ENCODE measurements at regions not wholly inside any gene's neighbourhood (a gene's known extent, or its start where the extent isn't known, plus 50 kb on each side); places are given as distances from the start of the nearest gene placed in this dataset.

- H3K4me1 ChIP-seq (ENCODE audit: control insufficient read depth, extremely low read depth, insufficient read depth, low read length) = no peaks in the 10 kb centered on the region
- no peaks in the 10 kb centered on the region for H3K36me3 ChIP-seq (ENCODE audit: control insufficient read depth in 2 of 2, extremely low read depth in 1 of 2, insufficient read depth in 2 of 2, low read length in 2 of 2)
- H3K9me3 ChIP-seq (ENCODE audit: control insufficient read depth, low read depth, low read length) = no peaks in the 10 kb centered on the region
- H3K4me2 ChIP-seq (ENCODE audit: control insufficient read depth, extremely low read depth, insufficient read depth, low read depth, low read length) = no peak overlapping the region
- TF ChIP-seq EZH2 (IDR thresholded peaks at IDR 0.05; ENCODE audit: low read length) (no peak), CTCF (optimal IDR thresholded peaks at IDR 0.05 in 1 of 3, IDR thresholded peaks at IDR 0.05 in 1 of 3, conservative IDR thresholded peaks at IDR 0.05 in 1 of 3; ENCODE audit: extremely low read depth in 1 of 3, insufficient read depth in 2 of 3, low read length in 3 of 3) (no peak)
- no peaks in the 10 kb centered on the region for H3K9me1 ChIP-seq (ENCODE audit: control insufficient read depth, extremely low read depth, insufficient read depth, low read length)
- H3K4me3 ChIP-seq (ENCODE audit: control insufficient read depth in 2 of 3, extremely low read depth in 1 of 3, insufficient read depth in 2 of 3, low read depth in 1 of 3, low read length in 3 of 3) = no peak overlapping the region
- H3K9ac ChIP-seq (ENCODE audit: control insufficient read depth, extremely low read depth, insufficient read depth, low read length) = no peak overlapping the region
- FAIRE-seq (no peak), DNase-seq (ENCODE audit: low read depth, low spot score) (no peak)
- dilution Hi-C loops (cut with MboI; ENCODE audit: extremely low pct_ligation_motif_present, low sequenced_read_pairs) = no loop called here
- H2AFZ ChIP-seq (ENCODE audit: control insufficient read depth, low read length) = no peak overlapping the region
- H3K79me2 ChIP-seq (ENCODE audit: control insufficient read depth, insufficient read depth, low read length) = no peaks in the 10 kb centered on the region
- no peak overlapping the region for H3K27ac ChIP-seq (ENCODE audit: control insufficient read depth, insufficient read depth, low read length)
- no peaks in the 10 kb centered on the region for H3K27me3 ChIP-seq (ENCODE audit: control insufficient read depth, extremely low read depth, insufficient read depth, low read length)
- H4K20me1 ChIP-seq (ENCODE audit: control insufficient read depth, extremely low read depth, insufficient read depth, low read length) = no peaks in the 10 kb centered on the region
Measured at GRCh38 chr12:61629702-61630101, 630.5 kb upstream of the USP15 start.

GRCh38 chr12:61646639-61647038 is 613.6 kb upstream of the USP15 start:
- Histone ChIP-seq H3K36me3 (ENCODE audit: control insufficient read depth in 2 of 2, extremely low read depth in 1 of 2, insufficient read depth in 2 of 2, low read length in 2 of 2) (no peaks in the 10 kb centered on the region), H3K9ac (ENCODE audit: control insufficient read depth, extremely low read depth, insufficient read depth, low read length) (no peak overlapping the region), H4K20me1 (ENCODE audit: control insufficient read depth, extremely low read depth, insufficient read depth, low read length) (no peaks in the 10 kb centered on the region), H3K4me1 (ENCODE audit: control insufficient read depth, extremely low read depth, insufficient read depth, low read length) (no peaks in the 10 kb centered on the region), H3K4me2 (ENCODE audit: control insufficient read depth, extremely low read depth, insufficient read depth, low read depth, low read length) (no peak overlapping the region), H3K79me2 (ENCODE audit: control insufficient read depth, insufficient read depth, low read length) (no peaks in the 10 kb centered on the region), H3K9me3 (ENCODE audit: control insufficient read depth, low read depth, low read length) (no peaks in the 10 kb centered on the region), H3K27ac (ENCODE audit: control insufficient read depth, insufficient read depth, low read length) (no peak overlapping the region), H3K9me1 (ENCODE audit: control insufficient read depth, extremely low read depth, insufficient read depth, low read length) (no peaks in the 10 kb centered on the region), H3K4me3 (ENCODE audit: control insufficient read depth in 2 of 3, extremely low read depth in 1 of 3, insufficient read depth in 2 of 3, low read depth in 1 of 3, low read length in 3 of 3) (no peak overlapping the region), H2AFZ (ENCODE audit: control insufficient read depth, low read length) (no peak overlapping the region), H3K27me3 (ENCODE audit: control insufficient read depth, extremely low read depth, insufficient read depth, low read length) (no peaks in the 10 kb centered on the region)
- no peak for FAIRE-seq
- TF ChIP-seq EZH2 (IDR thresholded peaks at IDR 0.05; ENCODE audit: low read length) (no peak), CTCF (optimal IDR thresholded peaks at IDR 0.05 in 1 of 3, IDR thresholded peaks at IDR 0.05 in 1 of 3, conservative IDR thresholded peaks at IDR 0.05 in 1 of 3; ENCODE audit: extremely low read depth in 1 of 3, insufficient read depth in 2 of 3, low read length in 3 of 3) (no peak)
- dilution Hi-C loops (cut with MboI; ENCODE audit: extremely low pct_ligation_motif_present, low sequenced_read_pairs) = no loop called here
- DNase-seq (ENCODE audit: low read depth, low spot score) = no peak
